Omental fat pad (tissue), 3 donors: ENCODE measurements at regions not wholly inside any gene's neighbourhood (a gene's known extent, or its start where the extent isn't known, plus 50 kb on each side); places are given as distances from the start of the nearest gene placed in this dataset.

ENCODE experiments used
- ATAC-seq: fragments of 150-250 bp; one replicate; pipeline ENCODE4 v1.9.1; 2016; ENCODE audit warnings: mild to moderate bottlenecking, moderate library complexity; ENCODE audit not compliant: low FRiP score
- DNase-seq: peaks from one replicate; pipeline ENCODE4 v3.0.0-alpha.2; 2019; ENCODE audit warnings: low spot score
- CTCF ChIP-seq, 3 donors: fragments of 450-650 bp; IDR thresholded peaks; one replicate each; pipeline ENCODE4 v1.5.1; 2016 to 2017; ENCODE audit warnings: antibody characterized with exemption in 3 of 3, mild to moderate bottlenecking in 3 of 3, moderate library complexity in 2 of 3

GRCh38 chr14:29223947-29224346 lies 457.4 kb downstream of the FOXG1 start:
- no peak for DNase-seq
- no peak for ATAC-seq
- no peak for TF ChIP-seq CTCF (IDR thresholded peaks at IDR 0.05)

GRCh38 chr14:29227631-29228030 lies 461.0 kb downstream of the FOXG1 start:
- DNase-seq (no peak), ATAC-seq (no peak)
- no peak for TF ChIP-seq CTCF (IDR thresholded peaks at IDR 0.05)

GRCh38 chr14:29232153-29232552 lies 465.6 kb downstream of the FOXG1 start:
- ATAC-seq (no peak), DNase-seq (no peak)
- no peak for TF ChIP-seq CTCF (IDR thresholded peaks at IDR 0.05)

- TF ChIP-seq CTCF (IDR thresholded peaks at IDR 0.05) = no peak
Observed at GRCh38 chr14:29232711-29233110, 466.1 kb downstream of the FOXG1 start.

GRCh38 chr14:29233188-29233587 lies 466.6 kb downstream of the FOXG1 start:
- no peak for DNase-seq
- ATAC-seq = no peak
- TF ChIP-seq CTCF (IDR thresholded peaks at IDR 0.05) = no peak

More at GRCh38 chr14:29232711-29233110, 466.1 kb downstream of the FOXG1 start:
- no peak for DNase-seq
- no peak for ATAC-seq

GRCh38 chr14:29235991-29236390 lies 469.4 kb downstream of the FOXG1 start:
- ATAC-seq (no peak), DNase-seq (no peak)
- TF ChIP-seq CTCF (IDR thresholded peaks at IDR 0.05) = no peak

GRCh38 chr14:29236401-29236800 lies 469.8 kb downstream of the FOXG1 start:
- no peak for DNase-seq
- ATAC-seq = no peak
- TF ChIP-seq CTCF (IDR thresholded peaks at IDR 0.05) = no peak
